Right atrium auricular region (tissue), 2 donors: ENCODE measurements at regions not wholly inside any gene's neighbourhood (a gene's known extent, or its start where the extent isn't known, plus 50 kb on each side); places are given as distances from the start of the nearest gene placed in this dataset.
A peak's percentile ranks its signal among the peaks of the same experiment; 100 is the strongest.

ENCODE experiments used
- DNase-seq: peaks from one replicate; pipeline ENCODE4 v3.0.0-alpha.2; 2019; ENCODE audit warnings: low spot score
- H3K27ac ChIP-seq, 2 donors: fragments of 200-600 bp; sonication (generic); 1 replicate in 1 of 2; 2 replicates in 1 of 2; pipeline ENCODE4 v1.5.1; 2016 to 2019
- H3K27me3 ChIP-seq, 2 donors: fragments of 200-600 bp; sonication (generic); one replicate each; pipeline versions ENCODE4 v1.5.1 to v1.6.0; 2017 to 2019
- H3K36me3 ChIP-seq: fragments of 200-600 bp; sonication (generic); one replicate; pipeline ENCODE4 v1.5.1; 2016
- H3K4me1 ChIP-seq, 2 donors: fragments of 200-600 bp; sonication (generic); one replicate each; pipeline versions ENCODE4 v1.5.1 to v1.6.0; 2017 to 2019
- H3K4me3 ChIP-seq, 2 donors: fragments of 200-600 bp; sonication (generic); 1 replicate in 1 of 2; 2 replicates in 1 of 2; pipeline ENCODE4 v1.5.1; 2017 to 2019; ENCODE audit warnings: mild to moderate bottlenecking in 1 of 2, moderate library complexity in 1 of 2
- H3K9me3 ChIP-seq, 2 donors: fragments of 200-600 bp; sonication (generic); one replicate each; pipeline ENCODE4 v1.5.1; 2019
- TF ChIP-seq, protein P1 (sequence below), 2 donors: fragments of 200-600 bp; sonication (generic); IDR thresholded peaks; one replicate each; pipeline ENCODE4 v1.5.1; 2019; ENCODE audit warnings: antibody characterized with exemption in 2 of 2

DNA sequence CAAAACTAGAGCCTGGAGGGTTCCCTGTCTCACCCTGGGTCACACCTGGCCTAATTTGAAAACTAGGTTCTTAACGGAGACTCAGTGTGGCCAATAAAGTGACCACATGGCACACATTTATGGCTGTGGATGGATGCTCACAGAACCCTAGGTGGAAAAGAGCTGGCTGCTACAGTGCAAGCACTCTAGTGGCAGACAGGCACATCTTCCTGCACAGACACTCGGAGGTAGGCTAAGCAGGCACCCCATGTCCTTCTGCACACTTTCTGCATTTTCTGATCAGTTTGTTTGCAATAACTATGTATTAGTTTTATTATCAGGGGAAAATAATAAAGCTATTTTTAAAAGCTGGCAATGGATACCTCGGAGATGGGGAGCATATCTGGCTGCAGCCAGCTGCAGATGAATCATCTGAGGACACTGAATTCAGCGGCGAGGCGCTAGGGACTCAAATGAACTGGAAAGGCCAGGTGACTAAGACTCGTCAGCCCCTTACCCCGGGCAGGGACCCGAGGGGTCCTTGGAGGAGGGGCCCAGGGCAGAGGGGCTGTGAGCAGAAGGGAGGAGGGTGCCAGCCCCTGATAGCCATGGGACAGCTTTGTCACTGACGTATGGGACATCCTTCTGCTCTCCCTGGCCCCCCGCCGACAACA, 96.2 kb downstream of the OLFM1 start:
- TF ChIP-seq, protein P1, sequence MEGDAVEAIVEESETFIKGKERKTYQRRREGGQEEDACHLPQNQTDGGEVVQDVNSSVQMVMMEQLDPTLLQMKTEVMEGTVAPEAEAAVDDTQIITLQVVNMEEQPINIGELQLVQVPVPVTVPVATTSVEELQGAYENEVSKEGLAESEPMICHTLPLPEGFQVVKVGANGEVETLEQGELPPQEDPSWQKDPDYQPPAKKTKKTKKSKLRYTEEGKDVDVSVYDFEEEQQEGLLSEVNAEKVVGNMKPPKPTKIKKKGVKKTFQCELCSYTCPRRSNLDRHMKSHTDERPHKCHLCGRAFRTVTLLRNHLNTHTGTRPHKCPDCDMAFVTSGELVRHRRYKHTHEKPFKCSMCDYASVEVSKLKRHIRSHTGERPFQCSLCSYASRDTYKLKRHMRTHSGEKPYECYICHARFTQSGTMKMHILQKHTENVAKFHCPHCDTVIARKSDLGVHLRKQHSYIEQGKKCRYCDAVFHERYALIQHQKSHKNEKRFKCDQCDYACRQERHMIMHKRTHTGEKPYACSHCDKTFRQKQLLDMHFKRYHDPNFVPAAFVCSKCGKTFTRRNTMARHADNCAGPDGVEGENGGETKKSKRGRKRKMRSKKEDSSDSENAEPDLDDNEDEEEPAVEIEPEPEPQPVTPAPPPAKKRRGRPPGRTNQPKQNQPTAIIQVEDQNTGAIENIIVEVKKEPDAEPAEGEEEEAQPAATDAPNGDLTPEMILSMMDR (IDR thresholded peaks at IDR 0.05), result no peak
- Histone ChIP-seq H3K27me3 (no peaks in the 10 kb centered on the region), H3K36me3 (no peaks in the 10 kb centered on the region), H3K27ac (no peak overlapping the region), H3K4me1 (peaks cover 0 to 36% of the 10 kb centered on the region in 2 donors), H3K9me3 (no peaks in the 10 kb centered on the region), H3K4me3 (no peak overlapping the region)
- no peak for DNase-seq

DNA sequence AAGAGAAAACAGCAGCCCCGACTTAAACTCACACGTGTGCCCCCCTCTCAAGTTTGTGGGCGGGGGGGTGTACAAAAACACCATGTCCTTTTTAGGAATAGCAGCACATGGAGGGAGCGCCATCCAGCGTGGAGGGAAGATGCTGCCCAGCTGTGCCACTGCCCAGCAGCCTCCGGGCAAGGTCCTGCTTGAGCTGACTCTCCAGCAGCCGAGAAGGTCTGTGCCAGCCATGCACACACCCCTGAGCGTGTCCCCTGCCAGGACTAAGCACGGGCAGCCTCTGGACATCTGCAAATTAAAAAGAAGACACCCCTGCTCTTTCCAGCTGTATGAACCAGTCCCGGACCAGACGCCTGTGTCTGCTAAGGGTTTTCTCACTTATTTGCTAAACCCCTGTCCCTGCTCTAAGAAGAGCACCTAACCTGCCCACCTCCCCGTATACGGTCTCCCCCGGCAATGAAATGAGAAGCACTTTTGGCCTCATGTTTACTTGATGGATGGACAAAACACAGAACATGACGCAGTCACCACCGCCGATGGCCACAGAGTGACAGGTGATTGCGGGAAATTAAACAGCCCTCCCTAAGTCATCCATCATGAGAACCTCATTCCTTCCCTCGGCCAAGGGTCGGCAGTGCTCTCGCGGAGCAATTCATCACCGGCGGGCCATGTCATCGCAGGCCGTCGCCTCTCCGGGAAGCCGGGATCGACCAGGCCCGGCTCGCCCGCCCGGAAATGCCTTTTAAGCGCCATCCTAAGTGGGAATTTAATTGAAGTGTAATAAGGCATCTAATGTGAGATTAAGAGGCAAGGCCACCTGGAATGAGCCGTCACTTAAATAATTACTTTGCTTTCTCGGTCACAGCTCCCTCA, 96.9 kb downstream of the OLFM1 start:
- Histone ChIP-seq H3K9me3 (no peaks in the 10 kb centered on the region), H3K36me3 (no peaks in the 10 kb centered on the region), H3K4me3 (no peak overlapping the region), H3K4me1 (peaks cover 0 to 36% of the 10 kb centered on the region in 2 donors), H3K27me3 (no peaks in the 10 kb centered on the region), H3K27ac (no peak overlapping the region)
- DNase-seq, result no peak
- TF ChIP-seq, protein P1 (IDR thresholded peaks at IDR 0.05), result no peak

DNA sequence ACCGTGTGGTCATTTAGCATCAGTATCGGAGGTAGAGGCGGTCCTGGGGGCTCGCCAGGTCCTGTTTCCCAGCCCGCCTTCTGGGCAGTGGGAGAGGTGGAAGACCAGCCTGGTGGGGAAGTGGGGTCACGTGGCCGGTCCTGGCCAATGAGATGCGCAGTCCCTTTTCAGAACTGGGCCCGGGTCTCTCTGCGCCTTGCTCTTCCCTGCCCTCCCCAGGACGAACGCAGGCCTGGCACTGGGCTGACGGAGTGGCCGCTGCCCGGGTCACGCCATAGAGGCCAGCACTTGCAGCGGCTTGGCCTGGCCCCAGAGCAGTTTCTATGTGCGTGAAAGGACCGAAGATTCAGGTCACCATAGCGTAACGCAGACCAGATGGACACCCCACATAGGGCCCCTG, 97.6 kb downstream of the OLFM1 start:
- no peak for DNase-seq
- H3K36me3 ChIP-seq, result no peaks in the 10 kb centered on the region
- TF ChIP-seq, protein P1 (IDR thresholded peaks at IDR 0.05), result no peak
- H3K4me3 ChIP-seq, result no peak overlapping the region
- H3K27ac ChIP-seq, result no peak overlapping the region
- H3K27me3 ChIP-seq, result no peaks in the 10 kb centered on the region
- peaks cover 0 to 36% of the 10 kb centered on the region in 2 donors for H3K4me1 ChIP-seq
- H3K9me3 ChIP-seq, result no peaks in the 10 kb centered on the region

DNA sequence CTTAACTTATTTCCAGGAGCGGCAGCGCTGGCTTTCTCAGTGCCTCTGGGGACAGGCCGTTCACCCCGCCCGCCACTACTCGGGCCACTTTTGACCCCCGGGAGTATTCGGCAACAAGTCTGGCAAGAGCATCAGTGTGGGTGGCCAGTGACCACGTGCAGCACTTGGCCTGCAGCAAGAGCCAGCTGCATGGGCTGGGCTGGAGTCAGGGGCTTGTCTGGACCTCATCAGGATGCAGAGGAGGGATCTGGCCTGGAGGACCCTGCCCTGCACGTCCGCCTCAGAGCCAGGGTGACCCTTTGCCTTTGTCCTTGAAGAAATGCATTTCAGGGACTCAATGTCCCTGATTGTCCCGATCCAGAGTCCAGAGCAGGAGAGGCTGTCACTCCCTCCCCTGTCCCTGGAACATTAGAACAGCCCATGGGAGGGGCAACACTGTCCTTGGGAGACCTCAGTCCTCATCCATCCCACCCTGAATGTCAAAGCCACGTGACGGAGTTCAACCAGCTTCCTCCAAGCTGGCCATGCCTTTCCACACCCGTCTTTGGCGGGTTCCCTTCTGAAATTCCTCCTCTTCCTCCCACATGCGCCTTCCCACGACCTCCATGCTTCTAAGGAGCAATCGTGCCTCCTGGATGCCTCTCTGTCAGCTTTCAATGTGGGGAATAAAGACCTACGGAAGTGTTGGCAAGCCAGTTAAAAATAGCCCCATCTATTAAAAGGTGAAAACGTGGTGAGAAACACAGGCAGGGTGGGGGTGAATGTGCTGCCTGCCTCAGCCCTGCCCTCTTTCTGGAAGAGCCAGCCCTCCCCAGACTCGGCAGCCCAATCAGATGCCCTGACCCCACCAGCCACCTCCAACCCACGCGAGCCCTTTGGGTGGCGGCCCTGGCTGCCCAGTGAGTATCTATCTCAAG, 99.0 kb downstream of the OLFM1 start:
- Histone ChIP-seq H3K36me3 (no peaks in the 10 kb centered on the region), H3K4me1 (peaks cover 0 to 36% of the 10 kb centered on the region in 2 donors), H3K4me3 (no peak overlapping the region), H3K27ac (peak overlapping the region in 1 of 2 donors; percentile 66), H3K27me3 (no peaks in the 10 kb centered on the region), H3K9me3 (no peaks in the 10 kb centered on the region)
- no peak for DNase-seq
- TF ChIP-seq, protein P1 (IDR thresholded peaks at IDR 0.05), result no peak

DNA sequence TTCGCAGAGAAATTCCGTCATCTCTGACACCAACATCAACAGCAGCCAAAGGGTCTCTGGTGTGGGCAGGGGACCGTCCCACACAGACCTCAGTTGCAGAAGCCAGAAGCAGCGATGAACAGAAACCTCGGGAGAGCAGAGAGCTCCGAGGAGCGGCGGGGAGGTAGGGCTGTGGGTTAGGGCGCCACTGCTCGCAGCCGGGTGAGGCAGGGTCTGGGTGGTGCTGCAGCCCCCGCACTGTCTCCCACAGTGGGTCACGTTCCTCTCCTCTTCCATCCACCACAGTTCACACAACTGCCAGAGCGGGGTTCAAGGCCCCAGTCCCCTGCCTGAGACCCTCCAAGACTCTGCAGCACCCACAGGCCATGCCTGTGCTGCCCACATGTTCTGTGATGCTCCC, 99.9 kb downstream of the OLFM1 start:
- no peak overlapping the region for H3K4me3 ChIP-seq
- peaks cover 0 to 36% of the 10 kb centered on the region in 2 donors for H3K4me1 ChIP-seq
- no peaks in the 10 kb centered on the region for H3K36me3 ChIP-seq
- TF ChIP-seq, protein P1 (IDR thresholded peaks at IDR 0.05), result no peak
- DNase-seq, result no peak
- no peaks in the 10 kb centered on the region for H3K9me3 ChIP-seq
- peak overlapping the region in 1 of 2 donors; percentile 66 for H3K27ac ChIP-seq
- no peaks in the 10 kb centered on the region for H3K27me3 ChIP-seq
